ENCODE measurements at regions not wholly inside any gene's neighbourhood (a gene's known extent, or its start where the extent isn't known, plus 50 kb on each side); places are given as distances from the start of the nearest gene placed in this dataset.

DNA sequence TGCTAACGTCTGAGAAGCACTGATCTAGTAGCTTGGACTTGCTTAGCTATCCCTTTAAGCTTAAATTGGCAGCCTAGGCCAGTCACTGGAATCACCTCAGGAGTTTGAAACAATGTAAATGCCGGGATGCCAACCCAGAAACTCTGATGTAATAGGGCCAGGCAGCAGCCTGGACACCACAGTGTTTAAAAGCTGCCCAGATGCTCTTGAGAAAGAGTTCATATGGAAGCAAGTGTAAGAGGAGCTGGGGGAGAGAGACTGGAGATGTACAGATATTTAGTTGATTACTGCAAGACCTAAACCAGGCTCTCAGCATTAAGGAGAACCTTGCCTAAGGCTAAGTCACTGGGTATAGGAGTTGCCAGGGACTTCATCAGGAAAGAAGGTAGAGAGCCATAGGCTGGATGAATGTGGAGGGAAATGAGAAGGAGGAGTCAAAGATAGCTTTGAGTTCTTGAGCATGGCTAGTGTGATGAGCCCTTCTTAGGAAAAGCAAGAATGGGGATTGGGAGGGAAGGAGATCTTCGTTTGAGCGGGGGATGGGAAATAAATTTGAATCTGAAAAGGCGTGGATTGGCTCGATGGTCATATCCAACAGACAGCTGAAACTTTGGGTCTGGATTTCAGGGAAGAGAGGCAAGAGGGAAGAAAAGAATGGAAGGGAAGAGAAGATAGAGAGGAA is 392.9 kb upstream of the WWC1 start:
- no peak overlapping the region for H3K27ac ChIP-seq (ENCODE audit: low read length, poor library complexity, severe bottlenecking)
- no peaks in the 10 kb centered on the region for H3K9me3 ChIP-seq (ENCODE audit: control insufficient read depth, low read length)
- H3K27me3 ChIP-seq (ENCODE audit: control insufficient read depth in 1 of 2, insufficient read depth in 1 of 2, low read length in 2 of 2) = peaks cover 0 to under 1% of the 10 kb centered on the region in 2 experiments
- H3K4me2 ChIP-seq (ENCODE audit: low read length, poor library complexity, severe bottlenecking) = no peak overlapping the region
- H4K8ac ChIP-seq (ENCODE audit: low read length) = no peak overlapping the region
- no peak overlapping the region for H3K4me3 ChIP-seq (ENCODE audit: insufficient read depth in 1 of 2, low read depth in 1 of 2, low read length in 2 of 2)
- no peak overlapping the region for H2AK5ac ChIP-seq (ENCODE audit: low read length, severe bottlenecking)
- H3K14ac ChIP-seq (ENCODE audit: low read length in 2 of 2) = no peak overlapping the region
- H3K23ac ChIP-seq (ENCODE audit: low read length in 2 of 2) = no peak overlapping the region
- no peak overlapping the region for H4K91ac ChIP-seq (ENCODE audit: low read length)
- no peak overlapping the region for H3K9ac ChIP-seq (ENCODE audit: low read length)
- no peak overlapping the region for H2BK120ac ChIP-seq (ENCODE audit: low read depth, low read length)
- H3K4ac ChIP-seq (ENCODE audit: low read depth in 1 of 2, low read length in 2 of 2) = no peak overlapping the region
- peaks cover 9% of the 10 kb centered on the region for H3K4me1 ChIP-seq (ENCODE audit: control insufficient read depth, insufficient read depth, low read depth, low read length)
- H2BK15ac ChIP-seq (ENCODE audit: low read depth, poor library complexity, severe bottlenecking) = no peak overlapping the region
- no peak overlapping the region for H2BK5ac ChIP-seq (ENCODE audit: low read depth, low read length, poor library complexity, severe bottlenecking)
- WGBS = 71% methylated on average over 6 of the region's 6 CpGs
- H2AFZ ChIP-seq (ENCODE audit: low read depth, low read length) = no peak overlapping the region
- no peak overlapping the region for H3K18ac ChIP-seq (ENCODE audit: low read depth in 1 of 2, low read length in 2 of 2)
- H2BK12ac ChIP-seq (ENCODE audit: low read length in 2 of 2) = no peak overlapping the region
- no peak for DNase-seq
- H3K36me3 ChIP-seq (ENCODE audit: control insufficient read depth in 1 of 2, insufficient read depth in 2 of 2, low read depth in 1 of 2, low read length in 2 of 2) = no peaks in the 10 kb centered on the region
- peaks cover 5% of the 10 kb centered on the region for H3K79me1 ChIP-seq (replicated peaks; ENCODE audit: low read length, poor library complexity, severe bottlenecking)

DNA sequence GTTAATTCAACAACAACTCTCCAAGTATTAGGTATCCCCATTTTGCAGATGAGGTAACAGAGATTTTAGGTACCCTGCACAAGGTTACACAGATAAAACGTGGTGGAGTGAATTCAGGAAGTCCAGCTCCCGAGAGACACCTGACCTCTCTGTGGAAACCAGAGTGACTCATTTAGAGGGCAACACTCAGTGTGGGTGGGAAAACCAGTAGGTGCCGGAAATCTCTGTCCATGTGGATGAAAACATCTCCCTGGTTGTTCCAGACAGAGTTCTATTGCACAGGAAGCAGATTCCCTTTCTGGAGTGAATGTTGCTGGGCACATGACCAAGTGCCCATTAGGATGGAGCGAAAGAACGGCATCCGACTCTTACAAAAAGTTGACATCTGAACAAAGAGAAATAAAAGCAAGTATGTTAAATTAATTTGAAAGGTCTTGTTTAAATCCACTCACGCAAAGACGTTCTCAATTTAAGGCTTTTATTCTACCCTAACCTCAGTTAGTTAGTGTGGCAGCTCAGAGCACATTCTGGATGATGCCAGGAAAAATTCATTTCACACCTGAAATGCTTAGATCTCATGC is 391.9 kb upstream of the WWC1 start:
- WGBS = 76% methylated on average over 7 of the region's 8 CpGs
- Histone ChIP-seq H2BK120ac (ENCODE audit: low read depth, low read length) (no peak overlapping the region), H2BK15ac (ENCODE audit: low read depth, poor library complexity, severe bottlenecking) (no peak overlapping the region), H3K27ac (ENCODE audit: low read length, poor library complexity, severe bottlenecking) (no peak overlapping the region), H3K9me3 (ENCODE audit: control insufficient read depth, low read length) (no peaks in the 10 kb centered on the region), H2BK12ac (ENCODE audit: low read length in 2 of 2) (no peak overlapping the region), H3K27me3 (ENCODE audit: control insufficient read depth in 1 of 2, insufficient read depth in 1 of 2, low read length in 2 of 2) (peaks cover 0 to 3% of the 10 kb centered on the region in 2 experiments), H3K9ac (ENCODE audit: low read length) (no peak overlapping the region), H3K4me2 (ENCODE audit: low read length, poor library complexity, severe bottlenecking) (no peak overlapping the region), H3K4me1 (ENCODE audit: control insufficient read depth, insufficient read depth, low read depth, low read length) (peaks cover 9% of the 10 kb centered on the region), H3K4ac (ENCODE audit: low read depth in 1 of 2, low read length in 2 of 2) (no peak overlapping the region), H3K14ac (ENCODE audit: low read length in 2 of 2) (no peak overlapping the region), H2BK5ac (ENCODE audit: low read depth, low read length, poor library complexity, severe bottlenecking) (no peak overlapping the region), H4K8ac (ENCODE audit: low read length) (no peak overlapping the region), H4K91ac (ENCODE audit: low read length) (no peak overlapping the region), H3K36me3 (ENCODE audit: control insufficient read depth in 1 of 2, insufficient read depth in 2 of 2, low read depth in 1 of 2, low read length in 2 of 2) (no peaks in the 10 kb centered on the region), H2AK5ac (ENCODE audit: low read length, severe bottlenecking) (no peak overlapping the region), H3K79me1 (replicated peaks; ENCODE audit: low read length, poor library complexity, severe bottlenecking) (peaks cover 7% of the 10 kb centered on the region), H3K18ac (ENCODE audit: low read depth in 1 of 2, low read length in 2 of 2) (no peak overlapping the region), H2AFZ (ENCODE audit: low read depth, low read length) (no peak overlapping the region), H3K4me3 (ENCODE audit: insufficient read depth in 1 of 2, low read depth in 1 of 2, low read length in 2 of 2) (no peak overlapping the region), H3K23ac (ENCODE audit: low read length in 2 of 2) (no peak overlapping the region)
- peak; percentile 28 for DNase-seq

DNA sequence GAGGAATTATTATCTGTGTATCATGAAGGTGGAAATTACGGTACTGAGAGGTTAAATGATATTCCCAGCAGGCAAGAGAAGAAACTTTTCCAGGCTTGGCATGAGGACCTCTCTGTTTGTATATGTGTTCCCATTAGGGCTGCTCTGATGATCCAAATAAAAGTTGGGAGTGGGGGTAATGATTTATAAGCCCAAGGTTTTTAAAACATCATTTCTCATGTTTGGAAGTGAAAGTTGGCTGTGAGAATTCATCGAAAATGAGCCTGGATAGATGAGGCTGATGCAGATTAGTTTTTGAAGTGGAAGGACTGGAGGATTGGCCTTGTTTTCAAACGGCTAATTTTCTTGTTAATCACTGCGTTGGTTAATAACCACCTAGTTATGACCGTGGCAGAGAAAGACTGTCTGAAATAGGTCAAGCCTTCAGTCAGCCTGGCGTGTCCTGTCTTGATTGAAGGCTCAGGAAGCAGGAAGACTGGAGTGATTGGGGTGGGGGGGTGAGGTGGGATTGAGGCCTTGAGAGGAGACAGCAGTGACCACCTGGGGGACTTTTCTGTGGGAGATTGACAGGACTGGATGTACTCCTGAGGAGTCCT is 391.0 kb upstream of the WWC1 start:
- no peak overlapping the region for H4K8ac ChIP-seq (ENCODE audit: low read length)
- no peaks in the 10 kb centered on the region for H3K36me3 ChIP-seq (ENCODE audit: control insufficient read depth in 1 of 2, insufficient read depth in 2 of 2, low read depth in 1 of 2, low read length in 2 of 2)
- H2AFZ ChIP-seq (ENCODE audit: low read depth, low read length) = no peak overlapping the region
- no peak overlapping the region for H3K9ac ChIP-seq (ENCODE audit: low read length)
- DNase-seq = no peak
- peak overlapping the region; percentile 5 for H2BK5ac ChIP-seq (ENCODE audit: low read depth, low read length, poor library complexity, severe bottlenecking)
- H4K91ac ChIP-seq (ENCODE audit: low read length) = no peak overlapping the region
- peaks cover 0 to 3% of the 10 kb centered on the region in 2 experiments for H3K27me3 ChIP-seq (ENCODE audit: control insufficient read depth in 1 of 2, insufficient read depth in 1 of 2, low read length in 2 of 2)
- H3K79me1 ChIP-seq (replicated peaks; ENCODE audit: low read length, poor library complexity, severe bottlenecking) = peaks cover 8% of the 10 kb centered on the region
- H2BK15ac ChIP-seq (ENCODE audit: low read depth, poor library complexity, severe bottlenecking) = no peak overlapping the region
- WGBS = 94% methylated on average over 6 of the region's 6 CpGs
- no peaks in the 10 kb centered on the region for H3K9me3 ChIP-seq (ENCODE audit: control insufficient read depth, low read length)
- no peak overlapping the region for H2AK5ac ChIP-seq (ENCODE audit: low read length, severe bottlenecking)
- no peak overlapping the region for H3K4ac ChIP-seq (ENCODE audit: low read depth in 1 of 2, low read length in 2 of 2)
- no peak overlapping the region for H2BK120ac ChIP-seq (ENCODE audit: low read depth, low read length)
- H3K23ac ChIP-seq (ENCODE audit: low read length in 2 of 2) = no peak overlapping the region
- H3K27ac ChIP-seq (ENCODE audit: low read length, poor library complexity, severe bottlenecking) = peak overlapping the region; percentile 2
- H3K4me3 ChIP-seq (ENCODE audit: insufficient read depth in 1 of 2, low read depth in 1 of 2, low read length in 2 of 2) = no peak overlapping the region
- H3K14ac ChIP-seq (ENCODE audit: low read length in 2 of 2) = no peak overlapping the region
- no peak overlapping the region for H2BK12ac ChIP-seq (ENCODE audit: low read length in 2 of 2)
- peaks cover 9% of the 10 kb centered on the region for H3K4me1 ChIP-seq (ENCODE audit: control insufficient read depth, insufficient read depth, low read depth, low read length)
- no peak overlapping the region for H3K4me2 ChIP-seq (ENCODE audit: low read length, poor library complexity, severe bottlenecking)
- H3K18ac ChIP-seq (ENCODE audit: low read depth in 1 of 2, low read length in 2 of 2) = no peak overlapping the region

DNA sequence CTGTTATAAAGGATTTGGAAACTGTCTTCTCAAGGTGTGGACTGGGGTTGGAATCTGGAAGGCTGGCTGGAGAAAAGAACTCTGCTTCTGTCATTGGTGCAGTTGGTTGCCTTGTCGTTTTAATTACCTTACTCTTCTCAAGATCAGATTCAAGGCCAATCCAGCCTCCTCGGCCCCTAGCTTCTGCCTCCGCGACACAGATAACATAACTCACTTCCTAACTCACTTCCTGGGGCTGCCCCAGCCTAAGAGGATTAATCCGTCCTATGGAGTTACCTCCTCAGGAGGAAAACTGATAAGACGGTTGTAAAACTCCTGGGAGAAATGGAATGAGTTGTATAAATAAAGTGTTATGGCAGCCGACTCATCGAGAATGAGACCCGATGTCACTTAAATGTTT is 389.1 kb upstream of the WWC1 start:
- Histone ChIP-seq H3K18ac (ENCODE audit: low read depth in 1 of 2, low read length in 2 of 2) (no peak overlapping the region), H2AFZ (ENCODE audit: low read depth, low read length) (no peak overlapping the region), H2BK15ac (ENCODE audit: low read depth, poor library complexity, severe bottlenecking) (no peak overlapping the region), H2BK5ac (ENCODE audit: low read depth, low read length, poor library complexity, severe bottlenecking) (no peak overlapping the region), H3K4me3 (ENCODE audit: insufficient read depth in 1 of 2, low read depth in 1 of 2, low read length in 2 of 2) (no peak overlapping the region), H3K4me1 (ENCODE audit: control insufficient read depth, insufficient read depth, low read depth, low read length) (peaks cover 5% of the 10 kb centered on the region), H3K4me2 (ENCODE audit: low read length, poor library complexity, severe bottlenecking) (no peak overlapping the region), H3K23ac (ENCODE audit: low read length in 2 of 2) (no peak overlapping the region), H3K9ac (ENCODE audit: low read length) (no peak overlapping the region), H3K27ac (ENCODE audit: low read length, poor library complexity, severe bottlenecking) (no peak overlapping the region), H3K9me3 (ENCODE audit: control insufficient read depth, low read length) (no peaks in the 10 kb centered on the region), H3K14ac (ENCODE audit: low read length in 2 of 2) (no peak overlapping the region), H3K4ac (ENCODE audit: low read depth in 1 of 2, low read length in 2 of 2) (no peak overlapping the region), H3K36me3 (ENCODE audit: control insufficient read depth in 1 of 2, insufficient read depth in 2 of 2, low read depth in 1 of 2, low read length in 2 of 2) (no peaks in the 10 kb centered on the region), H4K91ac (ENCODE audit: low read length) (no peak overlapping the region), H3K79me1 (replicated peaks; ENCODE audit: low read length, poor library complexity, severe bottlenecking) (peaks cover 13% of the 10 kb centered on the region), H2BK12ac (ENCODE audit: low read length in 2 of 2) (no peak overlapping the region), H2AK5ac (ENCODE audit: low read length, severe bottlenecking) (no peak overlapping the region), H2BK120ac (ENCODE audit: low read depth, low read length) (no peak overlapping the region), H3K27me3 (ENCODE audit: control insufficient read depth in 1 of 2, insufficient read depth in 1 of 2, low read length in 2 of 2) (peaks cover 0 to 3% of the 10 kb centered on the region in 2 experiments), H4K8ac (ENCODE audit: low read length) (no peak overlapping the region)
- DNase-seq = no peak
- WGBS = 44% methylated on average over 9 of the region's 9 CpGs
